ENCODE measurements at regions not wholly inside any gene's neighbourhood (a gene's known extent, or its start where the extent isn't known, plus 50 kb on each side); places are given as distances from the start of the nearest gene placed in this dataset.

- intact Hi-C loops (cut with DNase I; ENCODE audit: low total_unique reads): no loop called here
- peaks cover 0 to 8% (median 0%) of the 10 kb centered on the region in 4 donors for H3K4me1 ChIP-seq
- no peak overlapping the region for H3K27ac ChIP-seq
- H3K4me3 ChIP-seq: no peak overlapping the region
- DNase-seq: no peak
- no peak for TF ChIP-seq CTCF (IDR thresholded peaks at IDR 0.05)
- no peaks in the 10 kb centered on the region for H3K9me3 ChIP-seq
- H3K36me3 ChIP-seq: no peaks in the 10 kb centered on the region
- H3K27me3 ChIP-seq: no peaks in the 10 kb centered on the region
Measured at GRCh38 chr18:76759056-76759455, 63.3 kb upstream of the ZNF236 start.

GRCh38 chr18:76757925-76758324 lies 64.4 kb upstream of the ZNF236 start:
- Histone ChIP-seq H3K4me3 (no peak overlapping the region), H3K27me3 (no peaks in the 10 kb centered on the region), H3K36me3 (no peaks in the 10 kb centered on the region), H3K27ac (no peak overlapping the region), H3K4me1 (peaks cover 0 to 8% (median 0%) of the 10 kb centered on the region in 4 donors), H3K9me3 (no peaks in the 10 kb centered on the region)
- no peak for DNase-seq
- TF ChIP-seq CTCF (IDR thresholded peaks at IDR 0.05): no peak
- intact Hi-C loops (cut with DNase I; ENCODE audit: low total_unique reads): no loop called here

GRCh38 chr18:76757335-76757734 lies 65.0 kb upstream of the ZNF236 start:
- H3K36me3 ChIP-seq: no peaks in the 10 kb centered on the region
- H3K27ac ChIP-seq: peak overlapping the region in 1 of 2 donors; percentile 12
- intact Hi-C loops (cut with DNase I; ENCODE audit: low total_unique reads): no loop called here
- peak overlapping the region in 1 of 2 donors; percentile 6 for H3K4me3 ChIP-seq
- H3K4me1 ChIP-seq: peaks cover 0 to 8% (median 0%) of the 10 kb centered on the region in 4 donors
- DNase-seq: no peak
- TF ChIP-seq CTCF (IDR thresholded peaks at IDR 0.05): no peak
- H3K9me3 ChIP-seq: no peaks in the 10 kb centered on the region
- no peaks in the 10 kb centered on the region for H3K27me3 ChIP-seq

GRCh38 chr18:76756531-76757253 lies 65.7 kb upstream of the ZNF236 start:
- DNase-seq: peak; percentile 50 to 77
- H3K4me3 ChIP-seq: peak overlapping the region in 1 of 2 donors; percentile 6
- TF ChIP-seq CTCF (IDR thresholded peaks at IDR 0.05): no peak
- H3K27me3 ChIP-seq: no peaks in the 10 kb centered on the region
- H3K36me3 ChIP-seq: no peaks in the 10 kb centered on the region
- peak overlapping the region in 1 of 2 donors; percentile 30 for H3K27ac ChIP-seq
- peaks cover 0 to 8% (median 0%) of the 10 kb centered on the region in 4 donors for H3K4me1 ChIP-seq
- intact Hi-C loops (cut with DNase I; ENCODE audit: low total_unique reads): no loop called here
- H3K9me3 ChIP-seq: peaks cover 0 to 2% (median 0%) of the 10 kb centered on the region in 3 donors

GRCh38 chr18:76754351-76754750 lies 68.0 kb upstream of the ZNF236 start:
- H3K4me3 ChIP-seq: no peak overlapping the region
- H3K4me1 ChIP-seq: peaks cover 0 to 8% (median 0%) of the 10 kb centered on the region in 4 donors
- H3K36me3 ChIP-seq: no peaks in the 10 kb centered on the region
- TF ChIP-seq CTCF (IDR thresholded peaks at IDR 0.05): no peak
- no peak overlapping the region for H3K27ac ChIP-seq
- intact Hi-C loops (cut with DNase I; ENCODE audit: low total_unique reads): no loop called here
- peaks cover 3 to 19% (median 19%) of the 10 kb centered on the region in 3 donors for H3K9me3 ChIP-seq
- no peak for DNase-seq
- no peaks in the 10 kb centered on the region for H3K27me3 ChIP-seq

Measured in tibial artery (tissue), 4 donors.